Neuron (in vitro differentiated cells): ENCODE measurements at regions not wholly inside any gene's neighbourhood (a gene's known extent, or its start where the extent isn't known, plus 50 kb on each side); places are given as distances from the start of the nearest gene placed in this dataset.

Experiments used
- H2AFZ ChIP-seq: one replicate; pipeline ENCODE4 v1.6.1; 2013; ENCODE audit warnings: low read depth, mild to moderate bottlenecking, inconsistent platforms, low read length, moderate library complexity
- H3K27me3 ChIP-seq: one replicate; pipeline ENCODE4 v1.6.1; 2013; ENCODE audit warnings: low read length; ENCODE audit not compliant: insufficient read depth
- H3K36me3 ChIP-seq: one replicate; pipeline ENCODE4 v1.6.1; 2013; ENCODE audit warnings: low read length; ENCODE audit not compliant: insufficient read depth
- H3K4me1 ChIP-seq: one replicate; pipeline ENCODE4 v1.6.1; 2013; ENCODE audit warnings: low read length; ENCODE audit not compliant: insufficient read depth
- H3K4me3 ChIP-seq: 2 replicates; pipeline ENCODE4 v1.5.1; 2013; ENCODE audit warnings: mild to moderate bottlenecking, low read length, moderate library complexity
- H3K9me3 ChIP-seq: one replicate; pipeline ENCODE4 v1.6.1; 2013; ENCODE audit warnings: low read length

GRCh38 chr9:17846948-17847655 lies 268.2 kb downstream of the SH3GL2 start:
- Histone ChIP-seq H3K4me3 (no peak overlapping the region), H3K9me3 (no peaks in the 10 kb centered on the region), H2AFZ (no peak overlapping the region), H3K4me1 (no peaks in the 10 kb centered on the region), H3K27me3 (no peaks in the 10 kb centered on the region), H3K36me3 (no peaks in the 10 kb centered on the region)

- H2AFZ ChIP-seq, result no peak overlapping the region
- no peaks in the 10 kb centered on the region for H3K36me3 ChIP-seq
- H3K9me3 ChIP-seq, result no peaks in the 10 kb centered on the region
- H3K4me3 ChIP-seq, result no peak overlapping the region
- no peaks in the 10 kb centered on the region for H3K4me1 ChIP-seq
- no peaks in the 10 kb centered on the region for H3K27me3 ChIP-seq
Measured at GRCh38 chr9:17847908-17848307, 269.0 kb downstream of the SH3GL2 start.

- no peaks in the 10 kb centered on the region for H3K27me3 ChIP-seq
- H2AFZ ChIP-seq, result no peak overlapping the region
- no peaks in the 10 kb centered on the region for H3K4me1 ChIP-seq
- no peaks in the 10 kb centered on the region for H3K9me3 ChIP-seq
- no peak overlapping the region for H3K4me3 ChIP-seq
- H3K36me3 ChIP-seq, result no peaks in the 10 kb centered on the region
Measured at GRCh38 chr9:17852108-17852507, 273.2 kb downstream of the SH3GL2 start.

- no peaks in the 10 kb centered on the region for H3K9me3 ChIP-seq
- no peaks in the 10 kb centered on the region for H3K27me3 ChIP-seq
- H2AFZ ChIP-seq, result no peak overlapping the region
- H3K4me3 ChIP-seq, result no peak overlapping the region
- no peaks in the 10 kb centered on the region for H3K4me1 ChIP-seq
- H3K36me3 ChIP-seq, result no peaks in the 10 kb centered on the region
Measured at GRCh38 chr9:17854487-17854886, 275.6 kb downstream of the SH3GL2 start.

GRCh38 chr9:17856995-17857394 lies 278.1 kb downstream of the SH3GL2 start:
- no peaks in the 10 kb centered on the region for H3K36me3 ChIP-seq

GRCh38 chr9:17859228-17859627 lies 280.4 kb downstream of the SH3GL2 start:
- Histone ChIP-seq H2AFZ (no peak overlapping the region), H3K9me3 (no peaks in the 10 kb centered on the region), H3K4me1 (no peaks in the 10 kb centered on the region), H3K36me3 (no peaks in the 10 kb centered on the region), H3K4me3 (no peak overlapping the region), H3K27me3 (no peaks in the 10 kb centered on the region)

More at GRCh38 chr9:17856995-17857394, 278.1 kb downstream of the SH3GL2 start:
- Histone ChIP-seq H3K4me3 (no peak overlapping the region), H3K9me3 (no peaks in the 10 kb centered on the region), H3K27me3 (no peaks in the 10 kb centered on the region), H2AFZ (no peak overlapping the region), H3K4me1 (no peaks in the 10 kb centered on the region)

- H3K9me3 ChIP-seq, result no peaks in the 10 kb centered on the region
- H3K36me3 ChIP-seq, result no peaks in the 10 kb centered on the region
- no peak overlapping the region for H3K4me3 ChIP-seq
- no peaks in the 10 kb centered on the region for H3K4me1 ChIP-seq
- no peak overlapping the region for H2AFZ ChIP-seq
- H3K27me3 ChIP-seq, result no peaks in the 10 kb centered on the region
Measured at GRCh38 chr9:17859987-17860386, 281.1 kb downstream of the SH3GL2 start.

- H3K27me3 ChIP-seq, result no peaks in the 10 kb centered on the region
- no peak overlapping the region for H3K4me3 ChIP-seq
- no peaks in the 10 kb centered on the region for H3K9me3 ChIP-seq
- no peak overlapping the region for H2AFZ ChIP-seq
- H3K4me1 ChIP-seq, result no peaks in the 10 kb centered on the region
- H3K36me3 ChIP-seq, result no peaks in the 10 kb centered on the region
Measured at GRCh38 chr9:17862101-17862500, 283.2 kb downstream of the SH3GL2 start.

- Histone ChIP-seq H2AFZ (no peak overlapping the region), H3K36me3 (no peaks in the 10 kb centered on the region), H3K27me3 (no peaks in the 10 kb centered on the region), H3K4me1 (no peaks in the 10 kb centered on the region), H3K4me3 (no peak overlapping the region), H3K9me3 (no peaks in the 10 kb centered on the region)
Measured at GRCh38 chr9:17862629-17863028, 283.8 kb downstream of the SH3GL2 start.

- H3K9me3 ChIP-seq, result no peaks in the 10 kb centered on the region
- H3K4me1 ChIP-seq, result no peaks in the 10 kb centered on the region
- no peaks in the 10 kb centered on the region for H3K36me3 ChIP-seq
- no peak overlapping the region for H2AFZ ChIP-seq
- no peaks in the 10 kb centered on the region for H3K27me3 ChIP-seq
- no peak overlapping the region for H3K4me3 ChIP-seq
Measured at GRCh38 chr9:17863213-17863883, 284.5 kb downstream of the SH3GL2 start.

GRCh38 chr9:17863924-17864323 lies 285.1 kb downstream of the SH3GL2 start:
- Histone ChIP-seq H3K27me3 (no peaks in the 10 kb centered on the region), H3K9me3 (no peaks in the 10 kb centered on the region), H2AFZ (no peak overlapping the region), H3K36me3 (no peaks in the 10 kb centered on the region), H3K4me3 (no peak overlapping the region), H3K4me1 (no peaks in the 10 kb centered on the region)

- no peak overlapping the region for H3K4me3 ChIP-seq
- H3K27me3 ChIP-seq, result no peaks in the 10 kb centered on the region
- no peaks in the 10 kb centered on the region for H3K9me3 ChIP-seq
Measured at GRCh38 chr9:17864951-17865350, 286.1 kb downstream of the SH3GL2 start.

GRCh38 chr9:17865881-17866280 lies 287.0 kb downstream of the SH3GL2 start:
- no peak overlapping the region for H3K4me3 ChIP-seq
- H2AFZ ChIP-seq, result no peak overlapping the region
- no peaks in the 10 kb centered on the region for H3K27me3 ChIP-seq
- H3K4me1 ChIP-seq, result no peaks in the 10 kb centered on the region
- H3K36me3 ChIP-seq, result no peaks in the 10 kb centered on the region
- no peaks in the 10 kb centered on the region for H3K9me3 ChIP-seq

More at GRCh38 chr9:17864951-17865350, 286.1 kb downstream of the SH3GL2 start:
- H3K4me1 ChIP-seq, result no peaks in the 10 kb centered on the region
- H3K36me3 ChIP-seq, result no peaks in the 10 kb centered on the region
- H2AFZ ChIP-seq, result no peak overlapping the region
